ENCODE measurements at regions not wholly inside any gene's neighbourhood (a gene's known extent, or its start where the extent isn't known, plus 50 kb on each side); places are given as distances from the start of the nearest gene placed in this dataset.
"Not testable (repeated sequence)": the region's sequence is repeated elsewhere in the genome, so short reads cannot be mapped to it uniquely, and the experiment has no call there.

DNA sequence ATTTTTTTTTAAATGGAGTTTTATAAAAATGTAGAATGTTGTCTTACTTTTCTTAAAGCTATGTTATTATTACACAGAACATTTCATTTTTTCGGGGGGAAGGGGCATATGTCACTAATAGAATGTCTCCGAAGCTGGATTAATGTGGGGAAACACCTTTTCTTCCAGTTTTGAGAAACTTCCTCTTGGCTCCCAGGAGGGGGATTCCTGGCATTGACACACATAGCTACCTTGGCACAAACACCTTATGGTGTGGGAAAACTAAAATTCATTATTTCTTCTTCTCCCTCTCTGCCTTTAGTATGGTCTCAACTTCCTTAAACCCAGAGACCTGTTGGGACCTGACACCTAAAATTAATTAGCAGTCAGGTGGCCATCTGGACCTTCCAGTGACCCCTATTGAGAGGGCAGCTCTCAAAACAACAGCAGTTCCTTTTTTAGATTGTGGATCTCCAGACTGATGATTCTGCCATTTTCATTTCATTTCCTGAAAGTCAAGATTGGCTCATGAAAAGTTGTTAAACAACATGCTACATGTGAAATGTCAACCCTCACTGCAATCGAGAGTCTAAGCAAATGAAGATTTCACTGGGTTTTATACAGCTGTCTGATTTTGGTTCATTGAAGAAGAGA is 70.1 kb upstream of the EDEM3 start:
- Mint-ChIP-seq H3K27ac (no peak overlapping the region), H3K9me3 (no peaks in the 10 kb centered on the region), H3K4me3 (no peak overlapping the region), H3K27me3 (ENCODE audit: low read depth) (no peaks in the 10 kb centered on the region), H3K36me3 (ENCODE audit: low read depth) (peaks cover 28% of the 10 kb centered on the region), H3K4me1 (ENCODE audit: low read depth) (no peaks in the 10 kb centered on the region)

DNA sequence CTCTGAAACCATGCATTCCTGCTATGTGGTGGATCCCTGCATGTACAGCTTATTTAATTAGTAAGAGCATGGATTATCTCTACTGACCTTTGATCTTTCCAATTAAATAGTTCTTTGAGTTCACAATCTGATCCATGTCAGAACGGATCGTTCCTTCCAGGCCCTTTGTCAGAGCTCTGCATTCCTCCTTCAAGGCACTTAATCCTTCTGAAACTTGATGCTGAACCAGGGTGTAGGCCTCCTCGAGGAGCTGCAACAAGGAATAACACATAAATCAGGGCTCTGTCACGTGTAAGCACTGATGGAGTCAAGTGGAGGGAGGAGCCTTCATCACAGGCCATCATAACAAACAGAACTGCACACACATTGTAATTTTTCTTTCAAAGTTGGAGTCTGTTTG is 68.4 kb upstream of the EDEM3 start:
- Mint-ChIP-seq H3K9me3 (no peaks in the 10 kb centered on the region), H3K27me3 (ENCODE audit: low read depth) (no peaks in the 10 kb centered on the region), H3K4me1 (ENCODE audit: low read depth) (no peaks in the 10 kb centered on the region), H3K27ac (no peak overlapping the region), H3K4me3 (no peak overlapping the region), H3K36me3 (ENCODE audit: low read depth) (peaks cover 32% of the 10 kb centered on the region)

DNA sequence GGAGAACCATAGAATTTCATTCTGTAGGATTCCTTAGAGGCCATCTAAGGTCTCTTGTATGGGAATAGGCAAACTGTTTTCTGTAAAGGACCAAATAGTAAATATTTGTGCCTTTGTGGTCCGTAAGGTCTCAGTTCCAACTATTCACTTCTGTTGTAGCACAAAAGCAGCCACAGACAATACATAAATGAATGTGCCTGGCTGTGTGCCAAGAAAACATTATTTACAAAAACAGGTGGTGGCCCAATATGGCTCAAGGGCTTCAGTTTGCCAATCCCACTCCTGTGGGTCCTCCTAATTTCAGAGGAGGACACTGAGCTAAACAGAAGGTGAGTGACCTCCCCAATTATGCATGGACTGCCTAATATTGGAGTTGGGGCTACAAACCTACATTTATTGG is 67.6 kb upstream of the EDEM3 start:
- Mint-ChIP-seq H3K9me3 (peaks cover 3% of the 10 kb centered on the region), H3K27ac (no peak overlapping the region), H3K4me3 (no peak overlapping the region), H3K4me1 (ENCODE audit: low read depth) (no peaks in the 10 kb centered on the region), H3K36me3 (ENCODE audit: low read depth) (peaks cover 37% of the 10 kb centered on the region), H3K27me3 (ENCODE audit: low read depth) (no peaks in the 10 kb centered on the region)

DNA sequence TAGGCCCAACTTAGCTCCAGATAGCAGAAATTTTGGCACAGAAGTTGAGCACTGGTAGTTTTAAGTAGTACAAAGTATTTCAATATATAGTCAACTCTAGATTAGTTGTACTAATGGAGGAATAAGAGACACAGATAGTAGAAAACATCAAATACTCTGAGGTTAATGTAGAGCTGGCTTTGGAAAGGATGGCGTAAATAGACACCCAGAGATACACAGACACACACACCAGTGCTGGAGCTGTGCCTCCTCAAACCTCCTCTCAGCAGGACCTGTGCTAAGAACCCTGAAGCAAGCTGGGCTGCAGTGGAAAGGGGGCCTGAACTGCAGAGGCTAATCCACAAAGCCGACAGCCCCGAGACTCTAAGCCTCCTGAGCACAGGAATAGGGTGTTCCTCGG is 67.0 kb upstream of the EDEM3 start:
- Mint-ChIP-seq H3K27me3 (ENCODE audit: low read depth) (no peaks in the 10 kb centered on the region), H3K27ac (no peak overlapping the region), H3K4me3 (no peak overlapping the region), H3K4me1 (ENCODE audit: low read depth) (no peaks in the 10 kb centered on the region), H3K36me3 (ENCODE audit: low read depth) (peaks cover 42% of the 10 kb centered on the region), H3K9me3 (peaks cover 3% of the 10 kb centered on the region)

DNA sequence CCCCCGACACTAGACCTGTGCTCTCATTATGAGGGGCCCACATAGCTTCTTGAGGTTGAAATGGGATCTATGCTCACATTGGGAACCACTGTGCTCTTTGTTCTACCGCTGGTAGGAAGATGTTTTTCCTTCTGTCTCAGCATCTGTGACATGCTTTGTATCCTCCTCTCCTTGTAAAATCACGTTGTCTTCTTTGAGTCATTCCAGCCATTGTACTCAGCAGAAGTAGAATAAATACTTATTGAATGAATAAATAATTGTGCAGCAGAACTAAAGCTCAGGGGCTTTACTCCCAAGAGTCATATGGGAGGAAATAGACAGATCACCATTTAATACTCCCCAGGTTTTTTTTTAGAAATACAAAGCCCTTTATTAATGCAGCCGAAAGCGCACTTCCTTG is 66.3 kb upstream of the EDEM3 start:
- Mint-ChIP-seq H3K4me1 (ENCODE audit: low read depth) (no peaks in the 10 kb centered on the region), H3K27ac (no peak overlapping the region), H3K4me3 (no peak overlapping the region), H3K9me3 (peaks cover 6% of the 10 kb centered on the region), H3K36me3 (ENCODE audit: low read depth) (peaks cover 41% of the 10 kb centered on the region), H3K27me3 (ENCODE audit: low read depth) (no peaks in the 10 kb centered on the region)

DNA sequence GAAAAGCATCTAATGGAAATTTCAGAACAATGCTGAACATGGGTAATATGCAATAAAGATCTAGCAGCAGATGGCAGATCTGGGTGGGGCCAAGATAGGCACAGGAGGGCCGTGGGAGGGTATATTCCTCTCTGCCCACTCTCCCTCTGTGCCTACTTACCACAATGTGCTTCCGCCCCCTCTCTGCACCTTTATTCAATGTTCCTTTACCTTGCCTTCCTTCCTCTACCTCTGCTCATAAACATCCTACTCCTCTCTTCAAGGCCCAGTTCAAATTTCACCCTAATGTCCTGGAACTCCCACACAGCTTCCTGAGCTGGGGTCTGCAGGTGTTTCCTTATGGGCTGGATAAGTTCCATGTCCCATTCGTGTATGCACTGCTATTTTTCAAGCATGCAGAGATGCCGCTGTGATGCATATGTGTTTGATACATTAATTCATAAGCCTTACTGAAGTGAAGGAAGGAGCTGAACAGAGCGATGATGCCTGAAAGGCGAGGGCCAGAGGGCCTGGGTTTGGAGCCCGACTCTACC is 65.6 kb upstream of the EDEM3 start:
- H3K27ac Mint-ChIP-seq = no peak overlapping the region
- no peak overlapping the region for H3K4me3 Mint-ChIP-seq
- H3K36me3 Mint-ChIP-seq (ENCODE audit: low read depth) = peaks cover 39% of the 10 kb centered on the region
- peaks cover 7% of the 10 kb centered on the region for H3K9me3 Mint-ChIP-seq
- no peaks in the 10 kb centered on the region for H3K27me3 Mint-ChIP-seq (ENCODE audit: low read depth)
- H3K4me1 Mint-ChIP-seq (ENCODE audit: low read depth) = no peaks in the 10 kb centered on the region

DNA sequence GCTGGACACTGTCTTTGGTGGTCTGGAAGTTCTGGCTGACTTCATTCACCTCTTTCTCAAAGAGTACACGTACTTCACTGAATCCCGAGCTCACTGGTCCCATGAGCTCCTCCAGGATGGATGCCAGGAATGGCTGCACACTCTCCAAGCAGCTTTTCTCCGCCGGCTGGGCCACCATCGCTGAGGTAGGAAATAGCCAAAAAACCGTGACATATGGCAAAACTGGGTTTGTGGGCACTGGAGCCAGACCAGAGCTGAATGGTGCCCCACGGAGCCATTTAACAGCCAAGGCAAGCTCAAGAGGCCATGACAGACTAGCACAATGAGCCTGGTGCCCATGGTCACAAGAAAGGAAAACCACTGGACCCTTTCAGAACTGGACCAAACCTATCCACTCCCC is 64.0 kb upstream of the EDEM3 start:
- peaks cover 10% of the 10 kb centered on the region for H3K9me3 Mint-ChIP-seq
- H3K4me3 Mint-ChIP-seq = no peak overlapping the region
- no peaks in the 10 kb centered on the region for H3K4me1 Mint-ChIP-seq (ENCODE audit: low read depth)
- H3K27ac Mint-ChIP-seq = no peak overlapping the region
- peaks cover 43% of the 10 kb centered on the region for H3K36me3 Mint-ChIP-seq (ENCODE audit: low read depth)
- H3K27me3 Mint-ChIP-seq (ENCODE audit: low read depth) = no peaks in the 10 kb centered on the region

DNA sequence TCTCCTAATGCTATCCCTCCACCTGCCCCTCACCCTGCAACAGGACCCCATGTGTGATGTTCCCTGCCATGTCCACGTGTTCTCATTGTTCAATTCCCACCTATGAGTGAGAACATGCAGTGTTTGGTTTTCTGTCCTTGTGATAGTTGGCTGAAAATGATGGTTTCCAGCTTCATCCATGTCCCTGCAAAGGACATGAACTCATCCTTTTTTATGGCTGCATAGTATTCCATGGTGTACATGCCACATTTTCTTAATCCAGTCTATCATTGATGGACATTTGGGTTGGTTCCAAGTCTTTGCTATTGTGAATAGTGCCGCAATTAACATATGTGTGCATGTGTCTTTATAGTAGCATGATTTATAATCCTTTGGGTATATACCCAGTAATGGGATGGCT is 62.3 kb upstream of the EDEM3 start:
- not testable (repeated sequence) for H3K27ac Mint-ChIP-seq; H3K4me1 Mint-ChIP-seq (ENCODE audit: low read depth); H3K4me3 Mint-ChIP-seq; H3K27me3 Mint-ChIP-seq (ENCODE audit: low read depth)
- Mint-ChIP-seq H3K9me3 (peaks cover 16% of the 10 kb centered on the region), H3K36me3 (ENCODE audit: low read depth) (peaks cover 43% of the 10 kb centered on the region)

DNA sequence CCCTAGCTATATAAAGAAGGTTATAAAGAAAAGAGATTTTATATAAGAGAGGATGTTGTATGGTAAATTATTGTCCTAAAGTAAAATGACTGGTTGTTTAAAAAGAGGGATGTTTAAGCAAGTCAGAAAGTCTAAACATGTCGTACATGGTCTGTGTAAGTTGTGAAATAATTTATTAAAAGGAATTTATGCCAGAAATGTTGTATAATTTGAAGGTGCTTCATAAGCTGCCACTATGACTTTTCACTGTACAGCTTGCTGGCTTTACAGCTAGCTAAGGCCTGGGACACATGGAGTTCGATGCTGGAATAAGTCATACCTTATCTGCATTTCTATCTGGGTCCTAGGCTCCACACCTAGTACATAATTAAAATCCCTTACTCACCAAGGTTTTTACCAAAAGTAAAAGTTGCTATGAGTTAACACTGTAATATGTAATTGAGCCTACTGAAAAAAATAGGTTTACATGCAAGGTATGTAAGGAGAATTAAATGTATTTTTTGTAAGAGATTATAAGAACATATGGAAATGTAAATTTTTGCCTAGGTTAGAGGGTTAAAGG is 59.0 kb upstream of the EDEM3 start:
- no peaks in the 10 kb centered on the region for H3K4me1 Mint-ChIP-seq (ENCODE audit: low read depth)
- no peak overlapping the region for H3K4me3 Mint-ChIP-seq
- peaks cover 16% of the 10 kb centered on the region for H3K9me3 Mint-ChIP-seq
- peaks cover 29% of the 10 kb centered on the region for H3K36me3 Mint-ChIP-seq (ENCODE audit: low read depth)
- no peak overlapping the region for H3K27ac Mint-ChIP-seq
- no peaks in the 10 kb centered on the region for H3K27me3 Mint-ChIP-seq (ENCODE audit: low read depth)

DNA sequence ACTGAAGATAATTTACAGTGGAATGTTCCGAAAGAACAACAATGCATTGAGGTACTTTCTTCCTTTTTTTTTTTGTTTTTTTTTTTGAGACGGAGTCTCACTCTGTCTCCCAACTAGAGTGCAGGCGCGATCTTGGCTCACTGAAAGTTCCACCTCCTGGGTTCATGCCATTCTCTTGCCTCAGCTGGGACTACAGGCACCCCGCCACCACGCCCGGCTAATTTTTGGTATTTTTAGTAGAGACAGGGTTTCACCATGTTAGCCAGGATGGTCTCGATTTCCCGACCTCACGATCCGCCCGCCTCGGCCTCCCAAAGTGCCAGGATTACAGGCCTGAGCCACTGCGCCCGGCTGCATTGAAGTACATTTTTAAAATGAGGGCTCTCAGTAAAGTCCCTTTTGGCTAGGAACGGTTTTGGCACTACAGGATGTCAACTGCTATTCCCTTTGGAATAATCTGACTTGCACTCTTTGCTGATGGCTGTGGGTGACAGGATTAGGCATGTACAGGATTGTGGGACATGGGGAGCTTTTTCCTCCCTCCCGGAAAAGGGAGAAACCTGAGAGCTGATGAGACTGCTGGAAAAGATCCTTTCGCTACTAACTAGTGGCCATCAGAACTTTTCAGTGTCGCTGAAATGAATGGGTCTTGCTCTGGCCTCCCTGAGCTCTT is 56.9 kb upstream of the EDEM3 start:
- Mint-ChIP-seq H3K4me3 (no peak overlapping the region), H3K4me1 (ENCODE audit: low read depth) (no peaks in the 10 kb centered on the region), H3K9me3 (peaks cover 13% of the 10 kb centered on the region), H3K27me3 (ENCODE audit: low read depth) (no peaks in the 10 kb centered on the region), H3K27ac (no peak overlapping the region), H3K36me3 (ENCODE audit: low read depth) (peaks cover 19% of the 10 kb centered on the region)

DNA sequence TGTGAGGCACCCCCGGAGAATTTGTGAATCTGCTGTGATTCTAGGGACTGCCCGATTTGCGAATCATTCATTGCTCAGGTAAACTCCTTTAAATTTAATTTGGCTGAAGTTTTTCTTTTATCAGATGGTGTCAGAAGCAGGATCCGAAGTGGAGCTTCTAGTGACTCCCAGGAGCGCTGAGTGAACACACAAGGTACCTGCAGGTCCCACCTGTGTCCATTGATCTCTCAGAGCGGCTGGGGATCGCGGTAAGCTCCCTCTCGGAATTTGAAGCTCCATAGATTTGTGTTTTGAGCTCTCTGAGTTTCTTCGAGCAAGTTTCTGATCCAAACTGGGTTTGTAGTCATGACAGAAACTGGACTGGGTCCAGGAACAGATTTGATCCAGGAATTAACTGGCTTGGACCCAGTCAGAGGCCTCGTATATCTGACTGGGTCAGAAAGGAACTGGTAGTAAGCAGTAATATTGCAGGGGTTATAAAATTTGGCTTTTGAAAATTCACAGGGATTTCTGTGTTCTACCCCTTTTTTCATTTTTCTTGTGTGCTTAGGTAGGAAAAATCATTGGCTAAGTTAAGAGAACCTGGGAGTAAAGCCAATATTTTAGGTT is 56.2 kb upstream of the EDEM3 start:
- Mint-ChIP-seq H3K4me1 (ENCODE audit: low read depth) (no peaks in the 10 kb centered on the region), H3K27me3 (ENCODE audit: low read depth) (no peaks in the 10 kb centered on the region), H3K4me3 (no peak overlapping the region), H3K36me3 (ENCODE audit: low read depth) (peaks cover 15% of the 10 kb centered on the region), H3K27ac (no peak overlapping the region), H3K9me3 (peaks cover 9% of the 10 kb centered on the region)

DNA sequence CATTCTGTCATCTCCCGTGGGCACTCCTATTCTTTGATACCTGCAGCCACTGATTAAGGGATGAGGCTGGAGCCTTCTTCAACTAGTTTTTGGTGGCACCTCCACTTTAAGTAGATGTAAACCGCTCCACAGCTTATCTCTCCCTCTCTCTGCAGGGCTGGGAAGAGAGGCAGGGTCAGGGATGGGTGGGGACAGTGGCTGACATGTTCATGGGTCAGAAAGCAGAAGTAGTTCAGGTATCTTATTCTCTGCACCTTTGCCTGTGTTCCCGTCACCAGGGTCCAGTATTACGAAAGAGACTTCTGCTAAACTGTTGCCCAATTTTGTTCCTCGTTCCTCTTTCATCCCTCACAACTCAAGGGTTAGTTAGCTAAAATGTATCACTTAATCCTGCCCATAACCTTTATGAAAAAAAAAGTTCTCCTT is 51.7 kb upstream of the EDEM3 start:
- Mint-ChIP-seq H3K27ac (no peak overlapping the region), H3K4me3 (no peak overlapping the region), H3K27me3 (ENCODE audit: low read depth) (no peaks in the 10 kb centered on the region), H3K36me3 (ENCODE audit: low read depth) (peaks cover 11% of the 10 kb centered on the region), H3K9me3 (no peaks in the 10 kb centered on the region), H3K4me1 (ENCODE audit: low read depth) (peaks cover 2% of the 10 kb centered on the region)

DNA sequence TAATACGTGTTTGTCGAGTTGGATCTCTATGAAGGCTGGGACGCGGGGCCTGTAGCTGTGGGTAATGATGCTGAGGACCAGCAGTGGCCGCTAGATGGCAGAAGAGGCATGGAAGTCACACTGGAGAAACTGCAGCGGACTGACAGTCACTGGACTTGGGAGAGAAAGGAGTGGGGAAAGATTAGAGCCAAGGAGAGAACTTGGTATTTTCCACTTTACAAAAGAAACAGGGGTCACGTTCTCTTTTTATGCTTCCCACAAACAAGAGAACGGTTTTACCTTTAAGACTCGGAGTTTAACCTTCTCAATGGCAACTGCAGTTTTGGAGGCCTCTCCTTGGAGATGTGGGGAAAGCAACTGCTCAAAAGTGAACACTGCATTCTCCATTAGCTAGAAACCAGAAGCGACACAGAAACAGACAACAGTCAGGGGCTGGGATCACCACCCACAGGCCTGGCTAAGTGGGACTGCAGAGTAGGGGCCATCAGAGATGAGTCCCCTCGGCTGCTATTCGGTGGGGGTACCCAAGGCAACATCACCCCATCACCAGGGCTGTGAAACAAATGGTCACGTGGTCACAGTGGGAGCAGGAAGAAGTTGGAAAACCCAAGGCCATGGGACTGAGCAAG is 51.1 kb upstream of the EDEM3 start:
- Mint-ChIP-seq H3K36me3 (ENCODE audit: low read depth) (peaks cover 11% of the 10 kb centered on the region), H3K9me3 (no peaks in the 10 kb centered on the region), H3K27me3 (ENCODE audit: low read depth) (no peaks in the 10 kb centered on the region), H3K4me3 (no peak overlapping the region), H3K4me1 (ENCODE audit: low read depth) (peaks cover 2% of the 10 kb centered on the region), H3K27ac (no peak overlapping the region)
